SK-N-DZ (cell line): ENCODE measurements at regions not wholly inside any gene's neighbourhood (a gene's known extent, or its start where the extent isn't known, plus 50 kb on each side); places are given as distances from the start of the nearest gene placed in this dataset.
"Not testable (repeated sequence)": the region's sequence is repeated elsewhere in the genome, so short reads cannot be mapped to it uniquely, and the experiment has no call there.

Experiments
- DNase-seq: peaks from one replicate; pipeline ENCODE4 v3.0.0-alpha.2; 2015; ENCODE audit warnings: low spot score

DNA sequence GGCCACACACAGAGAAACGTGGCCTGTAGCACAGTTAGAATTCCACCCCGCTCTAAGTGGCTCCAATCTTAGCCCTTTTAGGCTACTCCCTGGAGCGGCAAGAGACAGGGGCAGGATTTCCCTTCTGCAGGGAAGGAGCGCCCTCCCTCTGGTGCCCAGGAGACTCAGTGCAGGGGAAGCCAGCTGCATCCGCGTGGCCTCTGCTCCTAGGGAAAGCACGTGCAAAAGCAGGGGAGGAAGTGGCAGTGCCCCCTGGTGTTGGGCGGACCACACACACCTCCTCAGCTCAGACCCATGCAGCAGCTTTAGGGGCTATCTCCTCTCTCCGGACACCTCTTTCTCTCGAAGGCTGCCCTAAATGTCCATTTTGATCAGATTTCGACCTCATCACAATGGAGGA lies 50.0 kb downstream of the SPRING1 start:
- DNase-seq = peak; percentile 76

DNA sequence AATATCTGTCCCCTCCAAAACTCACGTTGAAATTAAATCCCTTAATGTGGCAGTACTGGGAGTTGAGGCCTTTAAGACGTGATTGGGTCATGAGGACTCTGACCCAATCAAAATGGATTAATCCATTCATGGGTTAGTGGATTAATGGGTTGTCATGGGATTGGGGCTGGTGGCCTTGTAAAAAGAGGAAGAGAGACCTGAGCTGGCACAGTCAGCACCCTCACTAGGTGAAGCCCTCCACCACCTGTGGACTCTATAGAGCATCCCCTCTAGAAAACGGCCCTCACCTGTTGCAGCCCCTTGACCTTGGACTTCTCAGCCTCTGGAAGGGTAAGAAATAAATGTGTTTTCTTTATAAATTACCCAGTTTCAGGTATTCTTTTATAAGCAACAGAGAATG lies 53.0 kb downstream of the SPRING1 start:
- no peak for DNase-seq

DNA sequence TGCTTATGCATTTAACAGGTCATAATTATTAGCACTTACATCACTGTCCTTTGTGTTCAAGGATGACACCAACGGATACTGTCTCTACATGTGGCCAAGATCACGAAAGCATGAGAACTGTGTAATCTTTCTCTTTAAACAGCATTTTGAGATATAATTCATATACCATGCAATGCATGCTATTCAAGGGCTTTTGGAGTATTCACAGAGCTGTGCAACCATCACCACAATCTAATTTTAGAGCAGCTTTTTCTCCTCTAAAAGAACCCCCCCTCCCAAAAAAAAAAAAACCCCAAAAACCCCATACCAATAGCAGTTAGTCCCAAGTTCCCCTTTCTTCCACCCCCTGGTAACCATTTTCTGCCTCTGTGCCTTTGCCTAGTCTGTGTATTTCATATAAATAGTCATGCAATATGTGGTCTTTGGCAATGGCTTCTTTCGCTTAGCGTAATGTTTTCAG lies 60.6 kb downstream of the SPRING1 start:
- no peak for DNase-seq

DNA sequence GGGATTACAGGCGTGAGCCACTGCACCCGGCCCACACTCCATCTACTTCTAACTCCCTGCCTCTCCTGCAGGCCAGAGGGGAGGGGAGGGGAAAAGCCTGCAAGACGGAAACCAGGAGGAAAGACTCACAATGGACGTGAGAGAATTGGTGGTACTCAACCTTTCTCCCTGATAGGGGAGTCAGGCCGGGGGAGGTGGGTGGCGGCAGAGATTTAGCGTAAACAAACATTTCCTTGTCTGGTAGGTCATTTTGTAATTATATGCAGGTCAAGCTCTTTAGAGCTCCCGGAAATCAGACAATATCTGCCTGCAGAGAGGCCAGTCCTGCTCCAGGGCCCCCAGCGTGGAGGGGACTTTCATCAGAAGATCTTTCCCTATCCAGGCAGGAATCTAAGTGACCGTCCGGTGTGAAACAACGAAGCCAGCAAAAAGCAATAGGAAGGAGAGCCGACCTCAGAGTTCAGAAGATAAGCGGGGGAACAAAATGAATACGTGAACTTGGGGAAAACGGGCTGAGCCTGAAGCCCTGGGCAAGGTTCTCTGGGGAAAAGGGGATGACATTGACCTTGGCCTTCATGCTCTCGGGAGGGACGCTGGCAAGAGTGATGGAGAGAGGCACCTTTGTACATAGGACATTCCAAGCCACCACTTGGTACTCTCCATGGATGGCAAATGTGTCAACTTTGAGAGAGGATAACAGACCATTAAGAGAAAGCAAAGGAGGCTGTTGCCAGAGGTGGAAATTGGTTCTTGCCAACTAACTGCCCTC lies 62.3 kb downstream of the SPRING1 start:
- DNase-seq = no peak

DNA sequence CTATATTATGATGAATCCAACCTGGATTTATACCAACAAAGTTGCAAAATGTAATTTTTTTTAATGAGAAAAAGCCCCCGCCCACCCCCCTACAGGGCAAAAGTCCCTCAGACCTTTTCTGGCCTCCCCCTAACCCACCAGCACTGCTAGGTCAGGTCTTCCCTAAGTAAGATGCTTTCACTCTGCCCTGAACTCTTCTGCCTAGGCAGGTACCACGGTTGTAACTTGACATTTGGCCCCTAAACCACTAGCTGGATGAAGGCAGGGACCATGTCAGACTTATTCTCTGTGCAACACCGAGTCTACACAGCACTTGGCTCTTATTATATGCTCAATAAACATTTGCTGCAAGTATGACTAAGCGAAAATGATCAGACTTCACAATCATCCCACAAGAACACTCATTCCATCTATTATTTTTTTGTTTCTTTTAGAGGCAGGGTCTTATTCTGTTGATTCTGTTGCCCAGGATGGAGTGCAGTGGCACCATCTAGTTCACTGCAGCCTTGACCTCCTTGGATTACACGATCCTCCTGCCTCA lies 63.2 kb downstream of the SPRING1 start:
- no peak for DNase-seq

DNA sequence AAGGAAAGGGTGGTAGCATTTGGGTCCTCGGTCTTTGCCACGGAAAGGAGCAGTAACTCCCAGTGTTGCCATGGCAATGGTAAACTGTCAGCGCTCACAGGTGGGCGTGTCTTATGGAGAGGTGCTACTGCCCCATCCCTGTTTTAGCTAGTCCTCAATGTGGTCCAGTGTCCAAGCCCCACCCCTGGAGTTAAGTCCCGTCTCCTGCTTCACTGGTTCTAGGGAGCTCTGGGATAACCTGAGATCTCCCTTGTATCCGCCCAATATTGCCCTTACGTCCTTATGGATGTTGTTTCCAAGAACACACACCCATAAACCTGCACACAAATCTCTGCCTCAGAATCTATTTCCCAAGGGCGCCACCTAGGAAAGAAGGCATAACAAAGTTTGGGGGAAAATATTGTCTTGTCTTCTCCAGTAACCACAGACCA lies 64.2 kb downstream of the SPRING1 start:
- DNase-seq = no peak

DNA sequence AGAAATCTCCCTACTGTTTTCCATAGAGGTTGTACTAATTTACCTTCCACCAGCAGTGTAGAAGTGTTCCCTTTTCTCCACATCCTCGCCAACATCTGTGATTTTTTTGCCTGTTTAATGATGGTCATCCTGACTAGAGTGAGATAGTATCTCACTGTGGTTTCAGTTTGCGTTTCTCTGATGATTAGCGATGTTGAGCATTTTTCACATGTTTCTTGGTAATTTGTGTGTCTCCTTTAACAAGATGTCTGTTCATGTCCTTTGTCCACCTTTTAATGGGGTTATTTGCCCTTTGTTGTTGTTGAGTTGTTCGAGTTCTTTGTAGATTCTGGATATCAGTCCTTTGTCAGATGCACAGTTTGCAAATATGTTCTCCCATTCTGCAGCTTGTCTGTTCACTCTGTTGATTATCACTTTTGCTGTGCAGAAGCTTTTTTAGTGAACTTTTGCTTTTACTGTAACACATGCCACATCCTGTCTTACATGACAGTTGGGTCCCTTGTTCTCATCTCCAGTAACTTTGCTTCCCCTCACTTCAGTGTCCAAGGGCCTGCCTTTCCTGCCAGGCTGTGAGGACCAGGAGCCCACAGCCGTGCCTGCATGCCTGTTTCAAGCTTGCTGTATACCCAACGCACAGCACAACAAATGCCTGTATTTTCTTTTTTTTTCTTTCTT lies 64.9 kb downstream of the SPRING1 start:
- no peak for DNase-seq

DNA sequence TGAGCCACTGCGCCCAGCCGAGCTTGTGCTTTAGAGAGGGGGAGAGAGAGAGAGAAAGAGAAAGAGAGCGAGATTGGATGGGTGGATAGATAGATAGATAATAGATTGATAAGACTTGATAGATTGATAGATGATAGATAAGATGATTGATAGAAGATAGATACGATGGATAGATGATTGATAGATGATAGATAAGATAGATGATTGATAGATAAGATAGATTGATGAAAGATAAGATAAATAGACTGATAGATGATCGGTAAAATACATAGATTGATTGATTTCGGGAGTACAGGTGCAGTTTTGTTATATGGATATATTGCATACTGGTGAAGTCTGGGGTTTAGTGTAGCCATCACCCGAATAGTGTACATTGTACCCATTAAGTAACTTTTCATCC lies 65.9 kb downstream of the SPRING1 start:
- no peak for DNase-seq

DNA sequence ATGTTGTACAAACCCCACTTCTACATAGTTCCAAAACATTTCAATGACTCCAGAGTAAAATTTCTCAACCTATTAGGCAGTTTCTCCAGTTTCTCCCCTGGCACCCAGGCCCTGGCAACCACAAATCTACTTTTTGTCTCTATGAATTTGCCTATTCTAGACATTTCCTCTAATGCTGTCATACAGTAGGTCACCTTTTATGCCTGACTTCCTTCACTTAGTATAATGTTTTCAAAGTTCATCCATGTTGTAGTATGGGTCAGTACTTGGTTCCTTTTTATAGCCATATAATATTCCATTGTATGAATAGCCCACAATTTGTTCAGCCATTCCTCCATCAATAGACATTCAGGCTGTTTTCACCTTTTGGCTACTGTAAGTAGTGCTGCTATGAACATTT lies 67.0 kb downstream of the SPRING1 start:
- DNase-seq = no peak

DNA sequence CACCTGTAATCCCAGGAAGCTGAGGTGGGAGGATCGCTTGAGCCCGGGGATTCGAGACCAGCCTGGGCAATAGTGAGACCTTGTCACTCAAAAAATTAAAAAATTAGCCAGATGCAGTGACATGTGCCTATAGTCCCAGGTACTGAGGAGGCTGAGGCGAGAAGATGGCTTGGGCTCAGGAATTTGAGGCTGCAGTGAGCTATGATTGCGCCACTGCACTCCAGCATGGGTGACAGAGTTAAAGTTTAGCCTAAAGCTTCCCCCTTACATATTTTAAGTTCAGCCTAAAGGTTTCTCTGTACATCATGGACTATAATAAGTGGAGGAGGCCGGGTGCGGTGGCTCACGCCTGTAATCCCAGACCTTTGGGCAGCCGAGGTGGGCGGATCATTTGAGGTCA lies 70.1 kb downstream of the SPRING1 start:
- no peak for DNase-seq

DNA sequence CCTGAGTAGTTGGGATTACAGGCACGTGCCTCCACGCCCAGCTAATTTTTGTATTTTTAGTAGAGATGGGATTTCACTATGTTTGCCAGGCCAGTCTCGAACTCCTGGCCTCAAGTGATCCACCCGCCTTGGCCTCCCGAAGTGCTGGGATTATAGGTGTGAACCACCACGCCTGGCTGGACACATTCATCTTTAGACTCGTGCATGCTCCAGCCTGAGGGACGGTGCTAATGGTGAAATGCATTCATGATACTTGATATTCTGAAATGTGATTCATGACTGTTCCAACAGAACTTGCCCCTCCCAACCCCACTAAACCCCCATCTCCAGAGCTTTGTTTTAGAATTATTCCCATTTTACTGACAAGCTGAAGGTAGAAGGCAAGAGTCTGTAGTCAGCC lies 71.0 kb downstream of the SPRING1 start:
- not testable (repeated sequence) for DNase-seq

DNA sequence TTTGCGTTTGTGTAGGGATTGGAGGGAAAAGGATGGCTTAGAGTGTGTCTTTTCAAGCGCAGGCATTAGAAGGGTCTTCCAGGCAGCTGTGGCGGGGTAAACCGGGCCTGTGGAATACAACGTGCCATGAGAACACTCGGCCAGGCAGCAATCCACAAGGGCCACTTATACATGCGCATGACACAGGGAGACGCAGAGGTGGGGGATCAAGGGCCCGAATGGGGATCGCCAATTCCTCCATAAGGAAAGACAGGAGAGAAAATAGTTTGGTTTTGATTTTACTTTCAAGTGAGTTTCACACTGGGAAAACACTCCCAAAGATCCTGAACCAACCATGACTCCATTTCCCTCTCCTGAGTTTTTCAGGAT lies 71.6 kb downstream of the SPRING1 start:
- DNase-seq = no peak

DNA sequence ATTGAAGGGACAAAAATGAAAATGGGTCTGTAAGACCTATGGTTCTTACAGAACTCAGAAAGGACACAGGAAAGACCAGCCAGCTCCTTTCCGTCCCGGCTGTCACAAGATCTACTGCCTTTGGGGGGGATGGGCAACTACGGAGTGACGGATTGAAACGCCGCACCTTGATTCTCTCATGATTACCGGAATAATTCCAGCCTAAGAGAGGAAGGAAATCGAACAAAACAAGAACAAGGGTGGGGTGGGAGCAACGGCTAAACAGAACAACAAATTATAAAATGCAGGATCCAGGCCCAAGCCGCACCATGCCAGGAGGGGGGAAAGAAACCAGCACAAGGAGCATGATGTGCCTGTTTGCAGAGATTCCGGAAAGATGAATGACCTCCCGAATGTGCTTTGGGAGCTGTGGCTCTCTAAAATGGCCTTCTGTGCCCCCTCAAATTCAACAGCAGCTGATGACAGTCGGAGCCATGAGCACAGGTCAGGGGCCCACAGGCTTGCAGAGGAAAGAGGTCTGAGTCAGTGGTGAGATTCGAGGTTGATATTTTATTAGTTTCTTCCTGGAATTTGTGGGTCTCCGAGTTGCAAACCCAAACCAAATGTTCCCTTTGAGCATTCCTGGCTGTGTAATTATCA lies 72.1 kb downstream of the SPRING1 start:
- DNase-seq = no peak

DNA sequence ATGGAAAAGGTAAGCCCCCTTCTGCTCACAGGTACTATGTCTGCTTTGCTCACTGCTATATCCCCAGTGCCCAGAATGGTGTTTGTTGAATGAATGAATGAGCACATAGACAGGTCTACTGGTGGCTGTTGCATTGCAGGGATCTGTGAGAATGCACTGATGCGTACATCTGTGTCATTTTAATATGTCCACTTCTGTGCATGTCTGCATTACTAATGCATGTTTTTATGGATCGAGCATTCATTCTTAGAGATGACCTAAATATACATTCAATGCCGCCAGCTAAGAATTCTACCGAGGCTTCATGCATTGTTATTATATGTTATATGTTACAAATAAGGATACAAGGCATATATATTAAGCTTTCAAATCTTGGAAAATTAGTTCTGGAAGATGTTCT lies 73.8 kb downstream of the SPRING1 start:
- no peak for DNase-seq

DNA sequence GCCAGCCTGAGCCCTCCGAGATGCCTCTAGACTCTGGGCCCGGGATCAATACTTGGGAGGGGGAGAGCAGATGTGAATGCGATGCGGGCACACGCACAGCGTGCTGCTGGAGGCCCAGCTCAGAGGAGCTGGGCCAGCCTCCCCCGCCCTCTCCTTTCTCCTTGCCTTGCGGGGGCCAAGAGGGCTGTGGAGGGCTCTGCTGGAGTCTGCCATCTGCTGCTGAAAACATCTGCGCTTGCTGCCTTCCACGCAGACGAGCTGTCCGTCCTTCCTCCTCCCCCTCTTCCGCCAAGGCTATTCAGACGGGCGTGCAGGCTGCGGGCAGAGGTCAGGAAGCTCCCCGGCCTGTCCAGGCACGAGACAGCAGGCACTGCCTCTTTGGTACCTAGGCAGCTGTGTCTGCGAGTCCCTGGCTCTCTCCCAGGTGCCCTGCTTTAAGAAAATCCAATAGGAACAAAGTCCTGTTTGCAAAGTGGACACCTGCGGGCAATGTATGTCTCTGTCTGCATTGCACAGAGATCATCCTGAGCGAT lies 75.2 kb downstream of the SPRING1 start:
- DNase-seq = peak; percentile 73

DNA sequence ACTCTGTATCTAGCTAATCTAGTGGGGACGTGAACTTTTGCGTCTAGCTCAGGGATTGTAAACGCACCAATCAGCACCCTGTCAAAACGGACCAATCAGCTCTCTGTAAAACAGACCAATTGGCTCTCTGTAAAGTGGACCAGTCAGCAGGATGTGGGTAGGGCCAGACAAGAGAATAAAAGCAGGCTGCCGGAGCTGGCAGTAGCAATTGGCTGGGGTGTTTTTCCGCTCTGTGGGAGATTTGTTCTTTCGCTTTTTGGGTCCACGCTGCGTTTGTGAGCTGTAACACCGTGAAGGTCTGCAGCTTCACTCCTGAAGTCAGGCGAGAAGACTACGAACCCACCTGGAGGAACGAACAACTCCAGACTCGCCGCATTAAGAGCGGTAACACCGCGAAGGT lies 76.5 kb downstream of the SPRING1 start:
- DNase-seq = no peak

DNA sequence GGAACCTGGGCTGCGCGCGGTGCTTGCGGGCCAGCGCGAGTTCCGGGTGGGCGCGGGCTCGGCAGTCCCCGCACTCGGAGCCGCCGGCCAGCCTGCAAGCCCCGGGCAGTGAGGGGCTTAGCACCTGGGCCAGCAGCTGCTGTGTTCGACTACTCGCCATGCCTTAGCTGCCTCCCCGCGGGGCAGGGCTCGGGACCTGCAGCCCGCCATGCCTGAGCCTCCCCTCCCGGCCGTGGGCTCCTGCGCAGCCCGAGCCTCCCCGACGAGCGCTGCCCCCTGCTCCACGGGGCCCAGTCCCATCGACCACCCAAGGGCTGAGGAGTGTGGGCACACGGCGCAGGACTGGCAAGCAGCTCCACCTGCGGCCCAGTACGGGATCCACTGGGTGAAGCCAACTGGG lies 77.1 kb downstream of the SPRING1 start:
- DNase-seq = not testable (repeated sequence)

DNA sequence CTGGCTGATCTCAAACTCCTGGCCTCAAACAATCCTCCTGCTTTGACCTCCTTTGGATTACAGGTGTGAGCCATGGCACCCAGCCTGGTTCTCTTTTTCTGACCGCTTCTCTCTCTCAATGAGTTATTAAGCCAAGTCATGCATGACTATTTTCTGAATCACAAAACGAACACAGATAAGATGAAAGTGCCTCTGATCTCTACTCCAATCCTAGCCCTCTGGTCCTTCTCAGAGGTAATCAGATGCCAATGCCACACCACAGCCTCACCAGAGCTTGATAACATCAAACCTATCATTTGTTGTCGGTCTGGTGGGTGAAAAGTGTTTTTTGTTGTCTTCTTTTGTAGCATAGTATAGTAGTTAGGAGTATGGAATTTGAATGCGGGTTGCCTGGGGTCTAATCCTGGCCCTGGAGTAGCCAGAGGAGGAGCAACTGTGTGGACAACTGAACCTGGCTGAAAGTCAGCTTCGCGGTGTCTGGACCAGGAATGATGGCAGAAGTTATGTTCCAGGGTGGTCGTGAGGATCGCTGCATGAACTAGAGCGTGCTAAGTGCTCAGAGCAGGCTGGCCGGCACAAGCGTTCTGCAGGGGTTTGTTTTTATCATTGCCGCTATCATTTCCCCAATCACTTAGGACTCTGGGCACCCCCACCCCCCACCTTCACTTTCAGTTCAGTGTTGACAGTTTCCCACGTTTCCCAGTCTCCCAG lies 77.9 kb downstream of the SPRING1 start:
- no peak for DNase-seq

DNA sequence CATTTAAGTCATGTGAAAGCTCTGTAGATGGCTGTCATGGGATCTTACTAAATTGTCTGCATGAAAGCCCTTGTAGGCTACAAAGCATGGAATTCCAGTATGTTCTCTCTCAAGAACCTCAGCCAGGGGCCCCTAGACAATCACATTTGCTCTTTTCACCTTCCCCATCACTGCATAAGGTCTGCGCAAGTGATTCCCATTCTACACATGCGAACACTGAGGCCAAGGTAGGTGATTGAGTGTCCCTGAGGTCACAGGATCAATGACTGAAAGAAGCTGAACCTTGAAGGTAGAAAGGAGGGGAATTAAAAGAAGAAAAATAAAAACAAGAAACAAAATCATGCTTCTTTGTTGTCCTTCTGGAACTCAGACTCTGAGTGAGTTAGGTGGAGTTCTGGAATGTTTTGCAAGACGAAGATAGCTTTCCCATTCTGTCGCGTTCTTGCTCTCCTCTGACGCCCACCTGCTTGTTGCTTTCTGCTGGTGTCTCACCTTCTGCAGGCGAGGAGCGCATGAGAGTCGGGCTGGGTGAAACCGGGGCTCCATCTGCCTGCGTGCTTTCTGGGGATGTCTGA lies 79.9 kb downstream of the SPRING1 start:
- no peak for DNase-seq

DNA sequence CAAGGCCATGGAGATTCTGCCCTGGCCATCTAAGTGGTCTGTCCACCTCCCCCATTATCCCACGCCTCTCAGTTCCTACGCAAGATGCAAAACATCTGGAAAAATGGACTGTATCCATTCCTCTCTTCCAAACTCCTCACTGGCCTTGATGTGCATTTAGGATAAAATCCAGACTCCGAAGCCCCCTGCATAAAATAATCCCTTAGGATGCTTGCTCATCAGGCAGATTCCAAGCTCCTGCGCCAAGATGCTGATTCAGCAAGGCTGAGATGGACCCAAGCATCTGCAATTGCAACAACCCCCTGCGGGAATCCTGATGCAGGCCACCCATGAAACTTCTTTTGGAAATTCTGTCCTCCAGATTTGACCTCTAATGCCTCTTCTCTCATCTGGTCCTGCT lies 81.6 kb downstream of the SPRING1 start:
- DNase-seq = no peak

DNA sequence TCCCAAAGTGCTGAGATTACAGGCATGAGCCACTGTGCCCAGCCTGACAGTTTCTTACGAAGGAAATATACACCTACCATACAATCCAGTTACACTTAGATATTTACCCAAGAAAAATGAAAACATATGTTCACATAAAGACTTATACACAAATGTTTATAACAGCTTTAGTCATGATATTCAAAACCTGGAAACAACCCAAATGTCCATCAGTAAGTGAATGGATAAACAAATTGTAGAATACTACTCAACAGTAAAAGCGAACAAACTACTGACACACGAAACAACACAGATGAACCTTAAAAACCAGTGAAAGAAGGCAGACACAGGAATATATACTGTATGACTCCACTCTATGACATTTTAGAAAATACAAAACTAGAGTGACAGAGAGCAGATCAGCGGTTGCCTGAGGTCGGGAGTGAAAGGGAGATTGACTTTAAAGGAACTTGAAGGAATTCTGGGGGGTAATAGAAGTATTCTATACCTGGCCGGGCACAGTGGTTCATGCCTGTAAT lies 83.6 kb downstream of the SPRING1 start:
- DNase-seq = no peak
